Naive B cell (primary cell): ENCODE measurements at regions not wholly inside any gene's neighbourhood (a gene's known extent, or its start where the extent isn't known, plus 50 kb on each side); places are given as distances from the start of the nearest gene placed in this dataset.

ENCODE experiments used
- ATAC-seq, 2 donors: fragments of 150-1000 bp; cut with Tn5 transposase; 2 replicates each; pipeline ENCODE4 v1.10.0; 2021; ENCODE audit warnings: low read depth in 2 of 2, mild to moderate bottlenecking in 2 of 2, moderate library complexity in 2 of 2
- DNase-seq: peaks from one replicate; pipeline ENCODE4 v3.0.0; 2022
- H3K27ac Mint-ChIP-seq, 6 donors: one replicate each; pipeline ENCODE4 v1.8.0; 2020 to 2022; ENCODE audit warnings: mild to moderate bottlenecking in 6 of 6, mixed read lengths in 6 of 6, moderate library complexity in 5 of 6, inconsistent platforms in 2 of 6
- H3K27me3 Mint-ChIP-seq, 3 donors: one replicate each; pipeline ENCODE4 v1.8.0; 2021 to 2022; ENCODE audit warnings: mixed read lengths in 3 of 3, mild to moderate bottlenecking in 1 of 3
- H3K36me3 Mint-ChIP-seq, 2 donors: one replicate each; pipeline ENCODE4 v1.8.0; 2020 to 2022; ENCODE audit warnings: mixed read lengths in 2 of 2, inconsistent platforms in 1 of 2, mild to moderate bottlenecking in 1 of 2
- H3K4me1 Mint-ChIP-seq, 3 donors: one replicate each; pipeline ENCODE4 v1.8.0; 2020 to 2022; ENCODE audit warnings: mixed read lengths in 3 of 3, inconsistent platforms in 1 of 3, mild to moderate bottlenecking in 1 of 3, moderate library complexity in 1 of 3
- H3K4me3 Mint-ChIP-seq, 8 donors: one replicate each; pipeline ENCODE4 v1.8.0; 2020 to 2022; ENCODE audit warnings: mild to moderate bottlenecking in 8 of 8, mixed read lengths in 8 of 8, moderate library complexity in 8 of 8, inconsistent platforms in 2 of 8
- H3K9me3 Mint-ChIP-seq, 7 donors: one replicate each; pipeline ENCODE4 v1.8.0; 2020 to 2022; ENCODE audit warnings: mixed read lengths in 7 of 7, mild to moderate bottlenecking in 5 of 7, inconsistent platforms in 2 of 7, moderate library complexity in 1 of 7

DNA sequence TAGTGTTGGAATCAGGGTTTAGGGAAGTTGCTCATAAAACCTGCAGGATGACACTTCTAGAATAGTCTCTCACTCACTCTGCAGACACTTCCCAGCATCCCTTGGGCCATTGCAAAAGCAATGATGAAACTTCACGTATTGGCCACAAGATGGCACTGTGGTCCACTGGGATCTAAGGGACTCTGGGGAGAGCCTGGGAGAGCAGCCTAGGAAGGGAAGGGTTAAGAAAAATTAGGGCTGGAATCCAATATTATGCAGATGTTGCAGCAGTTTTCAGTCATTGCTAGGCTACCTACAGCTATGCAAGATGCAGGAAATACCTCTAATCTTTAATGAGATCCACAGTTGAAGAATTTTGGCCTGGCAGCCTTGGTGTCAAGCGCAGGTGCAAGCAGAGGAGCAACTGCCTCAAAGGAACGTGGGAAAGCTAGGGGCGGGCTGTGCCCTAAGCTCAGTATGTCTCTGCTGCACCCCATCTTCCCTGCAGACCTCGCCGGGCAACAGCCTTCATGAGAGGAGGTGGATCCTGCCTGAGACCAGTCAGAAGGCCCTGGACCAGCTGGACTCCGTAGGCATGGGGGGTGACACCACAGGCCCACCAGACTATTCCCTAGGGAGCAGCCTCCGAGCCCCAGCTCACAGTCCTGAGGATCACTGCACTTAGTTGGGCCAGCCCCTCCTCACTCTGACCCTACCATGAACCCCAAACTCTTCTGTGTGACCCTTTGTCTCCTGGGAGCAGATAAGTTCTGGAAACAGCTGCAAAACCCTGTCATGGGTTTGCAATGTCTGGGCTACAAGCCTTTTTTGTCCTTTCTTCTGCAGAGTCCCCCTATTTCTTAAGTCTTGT is 127.9 kb upstream of the PRSS58 start:
- Mint-ChIP-seq H3K9me3 (no peaks in the 10 kb centered on the region), H3K27ac (no peak overlapping the region), H3K4me1 (peaks cover 16 to 20% (median 19%) of the 10 kb centered on the region in 3 donors), H3K4me3 (no peak overlapping the region), H3K27me3 (peaks cover 0 to 11% (median 6%) of the 10 kb centered on the region in 3 donors), H3K36me3 (no peaks in the 10 kb centered on the region)
- ATAC-seq: peak in 1 of 2 donors; percentile 60
- no peak for DNase-seq

DNA sequence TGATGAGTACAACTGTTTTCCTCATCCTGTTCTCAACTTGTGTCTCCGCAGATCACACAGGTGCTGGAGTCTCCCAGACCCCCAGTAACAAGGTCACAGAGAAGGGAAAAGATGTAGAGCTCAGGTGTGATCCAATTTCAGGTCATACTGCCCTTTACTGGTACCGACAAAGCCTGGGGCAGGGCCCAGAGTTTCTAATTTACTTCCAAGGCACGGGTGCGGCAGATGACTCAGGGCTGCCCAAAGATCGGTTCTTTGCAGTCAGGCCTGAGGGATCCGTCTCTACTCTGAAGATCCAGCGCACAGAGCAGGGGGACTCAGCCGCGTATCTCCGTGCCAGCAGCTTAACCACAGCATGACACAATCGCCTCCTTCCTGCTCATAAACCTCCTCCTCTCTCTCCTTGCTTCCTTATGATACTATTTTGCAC is 126.7 kb upstream of the PRSS58 start:
- H3K4me1 Mint-ChIP-seq: peaks cover 16 to 20% (median 19%) of the 10 kb centered on the region in 3 donors
- ATAC-seq (peak in 1 of 2 donors; percentile 27), DNase-seq (no peak)
- no peaks in the 10 kb centered on the region for H3K9me3 Mint-ChIP-seq
- H3K27ac Mint-ChIP-seq: no peak overlapping the region
- peaks cover 0 to 11% (median 6%) of the 10 kb centered on the region in 3 donors for H3K27me3 Mint-ChIP-seq
- peak overlapping the region in 2 of 8 donors; percentile 21 to 23 for H3K4me3 Mint-ChIP-seq
- H3K36me3 Mint-ChIP-seq: no peaks in the 10 kb centered on the region

DNA sequence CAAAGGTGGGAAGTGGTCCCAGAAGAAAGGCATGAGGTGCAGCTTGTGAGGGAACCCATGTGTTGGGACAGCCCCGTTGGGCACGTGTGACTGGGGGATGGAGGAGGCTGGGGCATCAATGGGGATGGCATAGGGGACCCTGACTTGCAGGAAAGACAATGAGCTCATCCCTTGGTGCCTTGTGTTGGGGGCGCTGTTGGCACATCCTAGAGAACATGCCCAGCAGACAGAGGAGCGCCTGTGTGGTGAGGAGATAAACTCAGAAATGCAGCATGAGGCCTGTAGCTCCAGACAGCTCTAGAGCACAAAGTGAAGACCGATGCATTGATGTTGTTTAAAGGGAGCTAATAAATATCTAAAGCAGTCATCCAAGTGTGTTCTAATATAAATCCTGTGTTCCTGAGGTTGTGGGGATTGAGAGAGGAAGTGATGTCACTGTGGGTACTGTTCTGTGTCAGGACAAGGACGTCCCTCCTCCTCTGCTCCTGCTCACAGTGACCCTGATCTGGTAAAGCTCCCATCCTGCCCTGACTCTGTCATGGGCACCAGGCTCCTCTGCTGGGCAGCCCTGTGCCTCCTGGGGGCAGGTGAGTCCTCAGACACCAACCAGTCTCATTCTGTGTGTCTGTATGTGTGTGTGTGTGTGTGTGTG is 126.1 kb upstream of the PRSS58 start:
- no peak overlapping the region for H3K4me3 Mint-ChIP-seq
- no peaks in the 10 kb centered on the region for H3K9me3 Mint-ChIP-seq
- ATAC-seq: no peak
- peaks cover 16 to 20% (median 19%) of the 10 kb centered on the region in 3 donors for H3K4me1 Mint-ChIP-seq
- H3K27ac Mint-ChIP-seq: no peak overlapping the region
- no peak for DNase-seq
- peaks cover 0 to 11% (median 6%) of the 10 kb centered on the region in 3 donors for H3K27me3 Mint-ChIP-seq
- H3K36me3 Mint-ChIP-seq: no peaks in the 10 kb centered on the region

DNA sequence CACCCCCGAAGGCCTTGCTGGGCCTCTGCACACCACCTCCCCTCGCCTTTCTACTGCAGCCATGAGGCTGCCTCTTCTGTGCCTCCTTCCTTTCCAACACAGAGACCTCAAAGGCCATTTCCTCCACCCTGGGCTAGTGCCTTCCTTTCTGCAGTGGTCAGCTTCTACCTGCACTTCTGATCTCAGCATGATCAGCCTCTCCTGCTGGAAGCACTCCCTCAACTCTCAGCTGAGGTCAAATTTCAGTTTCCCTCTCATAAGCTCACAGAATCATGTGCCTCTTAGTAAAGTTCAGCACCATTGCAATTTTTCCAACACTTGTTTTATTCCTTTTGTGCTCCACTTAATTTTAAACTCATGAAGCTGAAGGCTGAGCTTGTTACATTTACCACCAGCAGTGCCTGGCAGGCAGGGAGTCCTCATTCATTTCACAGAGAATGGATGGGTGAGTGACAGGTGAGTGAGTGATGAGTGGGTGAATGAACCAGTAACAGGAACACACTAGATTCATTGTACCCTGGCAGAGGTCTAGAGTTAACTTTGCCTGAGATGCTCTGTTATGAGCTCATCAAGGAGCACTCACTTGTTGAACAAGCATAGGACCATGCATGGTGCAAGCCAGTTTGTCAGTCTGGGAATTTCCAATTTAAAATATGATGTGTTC is 124.0 kb upstream of the PRSS58 start:
- DNase-seq (no peak), ATAC-seq (no peak)
- no peaks in the 10 kb centered on the region for H3K9me3 Mint-ChIP-seq
- H3K27ac Mint-ChIP-seq: peak overlapping the region in 1 of 6 donors; percentile 54
- H3K36me3 Mint-ChIP-seq: no peaks in the 10 kb centered on the region
- H3K4me3 Mint-ChIP-seq: no peak overlapping the region
- peaks cover 16 to 20% (median 19%) of the 10 kb centered on the region in 3 donors for H3K4me1 Mint-ChIP-seq
- peaks cover 0 to 11% (median 6%) of the 10 kb centered on the region in 3 donors for H3K27me3 Mint-ChIP-seq

DNA sequence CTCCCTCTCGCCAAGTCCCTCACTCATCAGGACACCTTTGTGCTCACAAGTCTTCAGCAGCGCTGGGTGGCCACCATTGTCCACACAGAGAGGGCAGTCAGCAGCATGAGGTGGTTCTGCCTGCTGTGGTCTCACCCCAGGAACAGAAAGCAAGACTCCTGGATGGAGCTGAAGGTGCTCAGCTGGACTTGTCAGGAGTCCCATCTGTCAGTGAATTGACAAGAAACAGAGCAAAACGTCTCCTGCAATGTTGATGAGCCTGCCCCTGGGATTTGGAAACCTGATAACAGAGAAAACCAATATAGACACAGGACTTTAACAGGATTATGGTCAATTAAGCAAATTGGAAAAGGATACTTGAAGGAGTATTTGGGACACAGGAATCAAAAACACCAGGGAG is 122.2 kb upstream of the PRSS58 start:
- ATAC-seq (no peak), DNase-seq (no peak)
- Mint-ChIP-seq H3K27me3 (peaks cover 0 to 20% (median 6%) of the 10 kb centered on the region in 3 donors), H3K4me3 (no peak overlapping the region), H3K9me3 (no peaks in the 10 kb centered on the region), H3K4me1 (peaks cover 15 to 21% (median 15%) of the 10 kb centered on the region in 3 donors), H3K36me3 (no peaks in the 10 kb centered on the region), H3K27ac (no peak overlapping the region)

DNA sequence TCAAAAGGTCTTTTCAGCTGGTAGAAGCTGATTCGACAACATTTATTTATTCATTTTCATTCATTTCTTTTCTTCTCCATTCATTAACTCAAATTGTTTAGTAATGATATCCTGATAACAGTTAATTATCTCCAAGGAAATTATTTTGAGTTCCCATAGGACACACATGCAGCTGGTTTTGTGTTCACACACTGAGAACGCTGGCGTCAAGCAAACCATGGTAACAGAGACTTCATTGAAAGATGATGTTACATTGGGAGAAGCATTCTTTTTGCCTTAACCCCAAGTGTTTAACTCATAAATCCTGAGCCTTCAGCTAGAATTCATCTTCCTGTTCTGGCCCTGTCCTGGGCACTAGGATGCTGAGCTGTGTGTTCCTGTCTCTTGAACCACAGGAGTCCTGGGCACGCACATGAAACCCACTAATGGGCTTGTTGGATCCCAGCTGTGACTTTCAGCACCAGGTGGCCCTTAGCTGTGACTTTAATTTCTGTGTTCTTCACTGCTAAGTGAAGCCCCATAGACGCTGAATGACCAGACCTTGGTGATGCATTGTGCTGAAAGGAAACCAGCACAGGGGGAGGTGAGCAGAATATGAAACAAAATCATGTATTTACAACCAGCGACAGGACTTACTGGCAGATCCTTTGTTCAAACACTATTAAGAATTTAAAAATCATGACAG is 121.5 kb upstream of the PRSS58 start:
- Mint-ChIP-seq H3K36me3 (no peaks in the 10 kb centered on the region), H3K4me1 (peaks cover 8 to 14% (median 10%) of the 10 kb centered on the region in 3 donors), H3K4me3 (no peak overlapping the region), H3K9me3 (no peaks in the 10 kb centered on the region), H3K27me3 (peaks cover 0 to 20% (median 6%) of the 10 kb centered on the region in 3 donors), H3K27ac (no peak overlapping the region)
- DNase-seq (no peak), ATAC-seq (no peak)

DNA sequence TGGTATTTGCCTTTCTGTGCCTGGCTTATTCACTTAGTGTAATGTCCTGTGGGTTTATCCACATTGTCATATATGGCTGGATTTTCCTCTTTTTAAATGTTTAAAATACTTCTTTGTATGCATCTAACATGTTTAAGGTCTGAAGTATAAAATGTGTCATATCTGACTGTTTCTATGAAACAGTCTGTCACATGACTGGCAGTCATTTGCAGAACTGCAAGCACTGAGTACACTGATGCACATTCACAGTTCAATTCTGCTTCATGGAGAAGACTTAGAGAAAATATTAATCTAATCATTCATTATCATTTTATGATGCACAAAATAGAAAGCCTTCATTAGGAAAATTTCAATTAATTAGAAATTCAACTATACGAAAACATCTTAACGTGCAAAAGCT is 119.7 kb upstream of the PRSS58 start:
- Mint-ChIP-seq H3K4me1 (peaks cover 0 to 5% (median 3%) of the 10 kb centered on the region in 3 donors), H3K27ac (no peak overlapping the region), H3K27me3 (peaks cover 0 to 20% (median 6%) of the 10 kb centered on the region in 3 donors), H3K9me3 (no peaks in the 10 kb centered on the region), H3K36me3 (no peaks in the 10 kb centered on the region), H3K4me3 (no peak overlapping the region)
- DNase-seq (no peak), ATAC-seq (no peak)

DNA sequence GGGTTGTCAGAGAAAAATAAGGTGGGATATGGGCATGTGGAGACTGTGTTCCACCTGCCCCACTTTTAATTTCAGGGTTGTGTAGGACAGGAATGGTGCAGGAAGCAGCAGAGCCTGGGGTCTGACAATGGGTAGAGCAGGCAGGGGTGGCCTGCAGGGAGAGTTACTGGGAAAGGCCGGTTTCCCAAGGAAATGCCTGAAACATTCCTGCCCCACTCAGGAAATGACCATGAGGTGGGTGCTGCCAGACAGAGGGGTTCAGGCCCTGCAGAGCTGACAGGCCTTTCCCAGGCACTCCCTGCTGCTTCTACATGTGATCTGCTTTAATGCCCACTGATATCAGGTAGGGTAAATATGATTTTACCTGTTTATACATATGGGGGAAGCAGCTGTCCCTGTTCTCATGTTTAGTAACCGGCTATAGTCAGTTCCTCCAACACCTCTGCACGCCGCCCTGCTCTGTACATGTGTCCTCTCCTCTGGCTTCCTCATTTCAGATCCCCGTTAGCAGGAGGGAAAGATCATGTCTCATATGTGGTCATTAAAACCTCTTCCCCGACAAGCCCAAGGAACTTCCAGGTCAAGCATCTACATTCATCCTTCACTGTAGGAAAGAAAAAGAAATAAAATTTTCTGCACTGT is 118.6 kb upstream of the PRSS58 start:
- H3K27me3 Mint-ChIP-seq: peaks cover 1 to 21% (median 5%) of the 10 kb centered on the region in 3 donors
- no peak overlapping the region for H3K4me3 Mint-ChIP-seq
- ATAC-seq (no peak), DNase-seq (no peak)
- H3K27ac Mint-ChIP-seq: no peak overlapping the region
- H3K36me3 Mint-ChIP-seq: no peaks in the 10 kb centered on the region
- peaks cover 0 to 5% (median 0%) of the 10 kb centered on the region in 3 donors for H3K4me1 Mint-ChIP-seq
- H3K9me3 Mint-ChIP-seq: no peaks in the 10 kb centered on the region

DNA sequence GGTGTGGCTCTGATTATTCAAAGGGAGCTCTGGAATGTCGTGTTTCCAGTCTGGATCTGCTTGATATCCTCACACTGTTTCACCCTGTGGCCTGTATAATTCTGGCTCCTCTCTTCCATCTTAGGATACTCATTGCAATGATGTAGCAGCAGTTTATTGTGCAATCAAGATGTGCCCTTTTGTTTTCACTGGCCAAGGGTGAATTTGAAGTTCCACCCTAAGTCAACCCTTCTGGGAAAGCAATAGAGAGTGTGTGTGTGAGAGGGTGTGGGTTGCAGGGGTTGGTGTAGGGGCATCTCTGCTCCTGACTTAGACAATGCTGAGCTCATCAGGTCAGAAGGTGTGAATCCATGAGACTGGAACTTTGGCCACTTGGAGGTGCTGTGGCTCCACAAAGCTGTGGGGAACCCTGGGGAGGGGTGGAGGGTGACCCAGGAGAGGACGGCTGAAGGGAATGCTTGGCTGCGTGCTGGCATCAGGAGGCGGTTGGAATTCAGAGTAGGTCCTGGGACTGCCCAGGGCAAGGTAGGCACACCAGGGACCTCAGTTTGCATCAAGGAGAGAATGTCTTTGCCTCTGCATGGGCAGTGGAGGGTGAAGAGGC is 118.0 kb upstream of the PRSS58 start:
- no peak for ATAC-seq
- Mint-ChIP-seq H3K4me1 (peaks cover 0 to 5% (median 0%) of the 10 kb centered on the region in 3 donors), H3K36me3 (no peaks in the 10 kb centered on the region), H3K4me3 (no peak overlapping the region), H3K9me3 (no peaks in the 10 kb centered on the region), H3K27ac (peak overlapping the region in 1 of 6 donors; percentile 41), H3K27me3 (peaks cover 0 to 24% (median 5%) of the 10 kb centered on the region in 3 donors)
- no peak for DNase-seq

DNA sequence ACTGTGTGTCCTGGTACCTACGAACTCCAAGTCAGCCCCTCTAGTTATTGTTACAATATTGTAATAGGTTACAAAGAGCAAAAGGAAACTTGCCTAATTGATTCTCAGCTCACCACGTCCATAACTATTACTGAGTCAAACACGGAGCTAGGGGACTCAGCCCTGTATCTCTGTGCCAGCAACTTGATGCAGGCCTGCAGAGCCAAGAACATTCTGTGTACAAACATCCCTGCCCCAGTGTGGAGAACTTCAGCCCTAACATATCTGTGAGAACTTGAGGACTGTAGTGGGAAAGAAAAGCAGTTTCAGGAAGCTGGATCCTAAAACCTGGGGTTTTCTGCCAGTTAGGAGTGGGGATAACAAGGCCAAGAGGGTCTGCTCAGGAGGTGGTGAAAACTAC is 114.9 kb upstream of the PRSS58 start:
- ATAC-seq: no peak
- H3K27ac Mint-ChIP-seq: no peak overlapping the region
- H3K27me3 Mint-ChIP-seq: peaks cover 0 to 24% (median 5%) of the 10 kb centered on the region in 3 donors
- peaks cover 0 to 14% of the 10 kb centered on the region in 2 donors for H3K36me3 Mint-ChIP-seq
- no peak overlapping the region for H3K4me3 Mint-ChIP-seq
- H3K4me1 Mint-ChIP-seq: peaks cover 0 to 5% (median 0%) of the 10 kb centered on the region in 3 donors
- DNase-seq: no peak
- peaks cover 3 to 21% (median 9%) of the 10 kb centered on the region in 7 donors for H3K9me3 Mint-ChIP-seq

DNA sequence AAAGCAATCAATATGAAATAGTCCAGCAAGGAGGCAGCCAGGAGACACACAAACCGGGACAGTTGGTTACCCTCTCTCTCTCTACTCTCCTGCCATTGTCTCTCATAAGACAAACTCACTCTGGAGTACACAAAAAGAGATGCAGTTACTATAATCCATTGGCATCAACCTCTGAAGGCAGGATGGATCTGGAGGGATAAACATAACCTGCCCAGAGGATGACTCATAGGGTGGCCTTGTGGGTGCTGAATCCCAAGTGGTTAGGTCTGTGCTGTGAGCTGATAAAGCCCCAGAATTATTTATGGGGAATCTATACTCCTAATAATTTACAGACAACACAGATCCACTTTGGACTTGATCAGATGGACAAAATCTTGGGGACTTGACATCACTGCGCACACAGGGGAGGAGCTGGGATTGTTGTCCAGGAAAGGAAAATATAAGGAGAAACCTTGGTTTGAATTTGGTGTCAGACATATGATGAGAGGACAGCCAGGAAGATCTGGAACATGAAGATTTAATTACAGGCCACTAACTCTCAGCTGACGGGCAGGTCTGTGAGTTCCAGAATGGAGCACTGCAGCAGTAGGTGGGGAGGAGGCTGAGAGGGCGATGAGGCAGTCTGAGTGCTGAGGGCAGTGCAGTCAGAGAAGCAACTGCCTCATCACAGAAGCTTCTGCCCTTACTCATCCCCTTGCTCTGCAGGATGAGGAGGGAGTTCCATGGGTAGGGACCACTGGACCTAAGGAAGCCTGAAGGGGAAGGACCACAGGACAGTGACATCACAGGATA is 113.9 kb upstream of the PRSS58 start:
- no peak for DNase-seq
- H3K27me3 Mint-ChIP-seq: peaks cover 0 to 24% (median 5%) of the 10 kb centered on the region in 3 donors
- ATAC-seq: no peak
- peaks cover 3 to 28% (median 11%) of the 10 kb centered on the region in 7 donors for H3K9me3 Mint-ChIP-seq
- H3K4me3 Mint-ChIP-seq: no peak overlapping the region
- H3K36me3 Mint-ChIP-seq: peaks cover 0 to 14% of the 10 kb centered on the region in 2 donors
- H3K4me1 Mint-ChIP-seq: peaks cover 0 to 5% (median 0%) of the 10 kb centered on the region in 3 donors
- no peak overlapping the region for H3K27ac Mint-ChIP-seq
